ENCODE measurements at regions not wholly inside any gene's neighbourhood (a gene's known extent, or its start where the extent isn't known, plus 50 kb on each side); places are given as distances from the start of the nearest gene placed in this dataset.

DNA sequence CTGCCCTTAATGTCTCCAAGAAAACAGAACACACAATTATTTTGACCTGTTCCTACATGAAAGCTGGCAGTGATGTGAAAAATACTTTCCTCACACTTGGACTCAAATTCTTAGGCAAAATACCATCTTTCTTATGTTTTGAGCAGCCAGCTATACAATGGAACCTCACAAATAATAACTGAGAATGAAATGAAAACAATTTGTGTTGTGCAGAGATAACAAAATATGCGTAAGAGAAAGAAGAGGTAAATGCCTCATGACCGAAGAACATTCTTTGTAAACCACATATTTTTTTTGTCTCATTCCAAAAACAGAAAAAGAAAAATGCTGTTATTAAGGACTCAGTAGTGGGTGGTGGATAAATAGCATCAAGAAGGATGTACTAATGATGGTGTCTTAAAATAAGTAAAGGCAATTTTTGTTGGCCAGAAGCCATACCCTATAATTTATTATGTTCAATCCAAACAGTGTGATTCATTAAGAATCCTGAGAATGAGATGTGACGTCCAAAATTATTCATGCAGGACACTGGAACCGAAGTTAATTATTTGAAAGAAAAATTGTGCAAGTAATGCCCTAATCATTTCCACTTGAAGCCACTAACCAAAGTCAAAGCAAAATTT, 193.0 kb upstream of the NETO1 start:
- TF ChIP-seq CTCF (IDR thresholded peaks at IDR 0.05) (no peak), POLR2A (IDR thresholded peaks at IDR 0.05) (no peak), EP300 (IDR thresholded peaks at IDR 0.05) (no peak)

All from gastroesophageal sphincter (tissue), 3 donors.